Neural crest cell (in vitro differentiated cells): ENCODE measurements at regions not wholly inside any gene's neighbourhood (a gene's known extent, or its start where the extent isn't known, plus 50 kb on each side); places are given as distances from the start of the nearest gene placed in this dataset.

ENCODE experiments used
- DNase-seq: peaks from one replicate; pipeline ENCODE4 v3.0.0; 2021; ENCODE audit warnings: low read depth, mixed read lengths, low spot score
- H3K27ac Mint-ChIP-seq: one replicate; pipeline ENCODE4 v1.8.0; 2021; ENCODE audit warnings: mild to moderate bottlenecking, mixed read lengths; ENCODE audit not compliant: unreplicated experiment
- H3K27me3 Mint-ChIP-seq: 2 replicates; pipeline ENCODE4 v1.8.0; 2021; ENCODE audit warnings: low read depth, mild to moderate bottlenecking, mixed read lengths
- H3K36me3 Mint-ChIP-seq: 2 replicates; pipeline ENCODE4 v1.8.0; 2021; ENCODE audit warnings: low read depth, mild to moderate bottlenecking, mixed read lengths
- H3K4me1 Mint-ChIP-seq: 2 replicates; pipeline ENCODE4 v1.8.0; 2021; ENCODE audit warnings: mixed read lengths
- H3K4me3 Mint-ChIP-seq: one replicate; pipeline ENCODE4 v1.8.0; 2021; ENCODE audit warnings: mild to moderate bottlenecking, mixed read lengths
- H3K9me3 Mint-ChIP-seq: 2 replicates; pipeline ENCODE4 v1.8.0; 2021; ENCODE audit warnings: mixed read lengths
- CTCF ChIP-seq: fragments of 200-600 bp; sonication (generic); conservative IDR thresholded peaks from 2 replicates; pipeline ENCODE4 v1.5.0; 2021; ENCODE audit warnings: antibody characterized with exemption, mild to moderate bottlenecking

GRCh38 chr5:60445921-60446320, 254.0 kb downstream of the DEPDC1B start:
- no peaks in the 10 kb centered on the region for H3K36me3 Mint-ChIP-seq
- DNase-seq: no peak
- TF ChIP-seq CTCF: no peak
- no peak overlapping the region for H3K4me3 Mint-ChIP-seq
- no peak overlapping the region for H3K27ac Mint-ChIP-seq
- peaks cover 3% of the 10 kb centered on the region for H3K9me3 Mint-ChIP-seq
- H3K4me1 Mint-ChIP-seq: peaks cover 5% of the 10 kb centered on the region
- no peaks in the 10 kb centered on the region for H3K27me3 Mint-ChIP-seq

GRCh38 chr5:60445427-60445826, 254.5 kb downstream of the DEPDC1B start:
- H3K36me3 Mint-ChIP-seq: no peaks in the 10 kb centered on the region
- peaks cover 5% of the 10 kb centered on the region for H3K4me1 Mint-ChIP-seq
- no peak for DNase-seq
- no peaks in the 10 kb centered on the region for H3K27me3 Mint-ChIP-seq
- H3K4me3 Mint-ChIP-seq: no peak overlapping the region
- H3K9me3 Mint-ChIP-seq: peaks cover 3% of the 10 kb centered on the region
- no peak overlapping the region for H3K27ac Mint-ChIP-seq
- TF ChIP-seq CTCF: no peak

DNA sequence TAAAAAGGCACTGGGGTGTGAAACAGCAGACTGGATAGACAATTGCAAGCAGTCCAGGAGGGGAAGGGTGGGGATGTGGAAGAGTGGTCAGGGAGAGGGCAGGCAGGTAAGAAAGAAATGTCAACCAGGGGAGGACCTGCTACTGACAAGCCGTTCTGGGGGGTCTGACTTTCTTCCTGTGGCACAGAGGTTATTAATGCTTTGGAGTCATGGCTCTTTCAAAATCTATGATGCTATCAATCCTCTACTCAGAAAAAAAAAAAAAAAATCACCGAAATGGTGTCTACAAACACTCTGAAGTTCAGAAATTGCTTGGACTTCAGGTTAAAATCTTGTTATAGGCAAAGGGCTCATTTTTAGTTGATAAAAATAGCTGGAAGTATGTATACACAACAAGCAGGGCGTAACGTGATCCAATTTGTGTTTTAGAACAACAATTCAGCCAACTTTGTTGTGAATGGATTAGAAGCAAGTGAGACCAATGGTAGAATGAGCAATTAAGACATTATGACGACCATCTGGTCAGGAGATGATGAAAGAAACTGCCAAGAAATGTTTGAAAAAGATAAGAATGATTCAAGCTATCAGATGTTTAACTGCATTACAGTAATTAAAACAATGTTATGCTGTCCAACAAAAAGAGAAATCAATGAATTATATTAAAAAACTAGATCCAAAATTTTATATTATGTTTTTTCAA, 255.2 kb downstream of the DEPDC1B start:
- no peaks in the 10 kb centered on the region for H3K36me3 Mint-ChIP-seq
- H3K27me3 Mint-ChIP-seq: no peaks in the 10 kb centered on the region
- peaks cover 5% of the 10 kb centered on the region for H3K4me1 Mint-ChIP-seq
- no peak for DNase-seq
- peaks cover 3% of the 10 kb centered on the region for H3K9me3 Mint-ChIP-seq
- H3K4me3 Mint-ChIP-seq: no peak overlapping the region
- no peak for TF ChIP-seq CTCF
- no peak overlapping the region for H3K27ac Mint-ChIP-seq

- TF ChIP-seq CTCF: no peak
- no peaks in the 10 kb centered on the region for H3K36me3 Mint-ChIP-seq
- no peak overlapping the region for H3K27ac Mint-ChIP-seq
- no peaks in the 10 kb centered on the region for H3K4me1 Mint-ChIP-seq
- H3K9me3 Mint-ChIP-seq: peaks cover 3% of the 10 kb centered on the region
- no peaks in the 10 kb centered on the region for H3K27me3 Mint-ChIP-seq
- H3K4me3 Mint-ChIP-seq: no peak overlapping the region
- no peak for DNase-seq
Measured at GRCh38 chr5:60439552-60439951, 260.4 kb downstream of the DEPDC1B start.

GRCh38 chr5:60437308-60437707, 262.7 kb downstream of the DEPDC1B start:
- H3K36me3 Mint-ChIP-seq: no peaks in the 10 kb centered on the region
- H3K27me3 Mint-ChIP-seq: no peaks in the 10 kb centered on the region
- no peak overlapping the region for H3K4me3 Mint-ChIP-seq
- no peak for TF ChIP-seq CTCF
- no peak for DNase-seq
- H3K27ac Mint-ChIP-seq: no peak overlapping the region
- peaks cover 3% of the 10 kb centered on the region for H3K9me3 Mint-ChIP-seq
- H3K4me1 Mint-ChIP-seq: no peaks in the 10 kb centered on the region
